Spleen (tissue), 7 donors: ENCODE measurements at regions not wholly inside any gene's neighbourhood (a gene's known extent, or its start where the extent isn't known, plus 50 kb on each side); places are given as distances from the start of the nearest gene placed in this dataset.

ENCODE experiments used
- POLR2A ChIP-seq, 3 donors: fragments of 450-650 bp; IDR thresholded peaks; one replicate each; pipeline ENCODE4 v1.5.1; 2017; ENCODE audit warnings: antibody characterized with exemption in 3 of 3, mild to moderate bottlenecking in 1 of 3
- TF ChIP-seq, protein P1 (sequence below), 11 experiments: fragments of 200-600 bp in 7 of 11; fragments of 450-650 bp in 4 of 11; sonication (generic) in 4 of 11; IDR thresholded peaks in 8 of 11; conservative IDR thresholded peaks in 3 of 11; 1 replicate in 7 of 11; 2 replicates in 4 of 11; pipeline versions ENCODE4 v1.4.0 to v1.8.0; 2016 to 2021; ENCODE audit warnings: antibody characterized with exemption in 11 of 11, inconsistent platforms in 4 of 11, mild to moderate bottlenecking in 1 of 11
- donor health status: DM: no; HTN: no; CAD: no; lungs with moderate emphysema.
- donor health status: DM: no; HTN: no; CAD: no.
- donor health status: DM: no; HTN: no; CAD: no.

DNA sequence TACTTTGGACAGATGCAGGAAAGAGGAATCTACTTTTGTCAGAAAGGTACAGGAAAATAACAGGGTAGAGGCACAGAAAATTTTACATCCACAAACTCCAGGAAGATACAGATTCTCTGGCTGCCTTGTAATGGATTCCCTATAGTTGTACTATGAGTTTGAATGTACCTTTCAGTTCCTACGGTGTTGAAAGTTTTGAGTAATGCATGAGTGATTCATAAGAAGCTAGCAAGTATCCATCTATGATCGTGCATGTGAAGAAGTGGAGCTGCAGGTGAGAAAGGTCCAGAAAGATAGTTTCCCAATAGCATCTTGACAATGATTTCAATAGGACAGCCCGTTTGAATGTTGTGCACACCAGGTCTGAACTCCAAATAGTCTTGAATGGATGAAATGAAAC, 786.5 kb upstream of the ROBO1 start:
- no peak for TF ChIP-seq POLR2A (IDR thresholded peaks at IDR 0.05)
- TF ChIP-seq, protein P1, sequence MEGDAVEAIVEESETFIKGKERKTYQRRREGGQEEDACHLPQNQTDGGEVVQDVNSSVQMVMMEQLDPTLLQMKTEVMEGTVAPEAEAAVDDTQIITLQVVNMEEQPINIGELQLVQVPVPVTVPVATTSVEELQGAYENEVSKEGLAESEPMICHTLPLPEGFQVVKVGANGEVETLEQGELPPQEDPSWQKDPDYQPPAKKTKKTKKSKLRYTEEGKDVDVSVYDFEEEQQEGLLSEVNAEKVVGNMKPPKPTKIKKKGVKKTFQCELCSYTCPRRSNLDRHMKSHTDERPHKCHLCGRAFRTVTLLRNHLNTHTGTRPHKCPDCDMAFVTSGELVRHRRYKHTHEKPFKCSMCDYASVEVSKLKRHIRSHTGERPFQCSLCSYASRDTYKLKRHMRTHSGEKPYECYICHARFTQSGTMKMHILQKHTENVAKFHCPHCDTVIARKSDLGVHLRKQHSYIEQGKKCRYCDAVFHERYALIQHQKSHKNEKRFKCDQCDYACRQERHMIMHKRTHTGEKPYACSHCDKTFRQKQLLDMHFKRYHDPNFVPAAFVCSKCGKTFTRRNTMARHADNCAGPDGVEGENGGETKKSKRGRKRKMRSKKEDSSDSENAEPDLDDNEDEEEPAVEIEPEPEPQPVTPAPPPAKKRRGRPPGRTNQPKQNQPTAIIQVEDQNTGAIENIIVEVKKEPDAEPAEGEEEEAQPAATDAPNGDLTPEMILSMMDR (IDR thresholded peaks at IDR 0.05 in 8 of 11, conservative IDR thresholded peaks at IDR 0.05 in 3 of 11), result no peak
